NT2/D1 (cell line): ENCODE measurements at regions not wholly inside any gene's neighbourhood (a gene's known extent, or its start where the extent isn't known, plus 50 kb on each side); places are given as distances from the start of the nearest gene placed in this dataset.

Experiments used
- DNase-seq: peaks from one replicate; pipeline ENCODE4 v3.0.0-alpha.2; 2011; ENCODE audit warnings: low read depth, low spot score
- H3K27me3 ChIP-seq: 2 replicates; pipeline ENCODE4 v1.6.0; 2011; ENCODE audit warnings: mild to moderate bottlenecking; ENCODE audit not compliant: insufficient read length, insufficient read depth
- H3K36me3 ChIP-seq: 2 replicates; pipeline ENCODE4 v1.6.1; 2011; ENCODE audit warnings: mild to moderate bottlenecking, low read length, mixed read lengths; ENCODE audit not compliant: insufficient read depth, insufficient read length
- H3K4me1 ChIP-seq: 2 replicates; pipeline ENCODE4 v1.5.1; 2011; ENCODE audit not compliant: insufficient read depth, insufficient read length
- H3K4me3 ChIP-seq: 2 replicates; pipeline ENCODE4 v1.5.1; 2011; ENCODE audit warnings: low read depth; ENCODE audit not compliant: insufficient read length
- H3K9ac ChIP-seq: 2 replicates; pipeline ENCODE4 v1.6.0; 2011; ENCODE audit warnings: low read depth; ENCODE audit not compliant: insufficient read length
- H3K9me3 ChIP-seq: 2 replicates; pipeline ENCODE4 v1.5.1; 2011; ENCODE audit warnings: mild to moderate bottlenecking, low read length; ENCODE audit not compliant: insufficient read depth
- SUZ12 ChIP-seq: IDR thresholded peaks from 2 replicates; pipeline ENCODE4 v1.6.1; 2011; ENCODE audit not compliant: insufficient read length, insufficient read depth; ENCODE audit errors: extremely low read depth
- YY1 ChIP-seq: IDR thresholded peaks from 2 replicates; pipeline ENCODE4 v1.6.1; 2011; ENCODE audit not compliant: insufficient read length, insufficient read depth
- ZNF274 ChIP-seq: IDR thresholded peaks from 2 replicates; pipeline ENCODE4 v1.6.1; 2011; ENCODE audit warnings: mild to moderate bottlenecking, low read depth, low read length

DNA sequence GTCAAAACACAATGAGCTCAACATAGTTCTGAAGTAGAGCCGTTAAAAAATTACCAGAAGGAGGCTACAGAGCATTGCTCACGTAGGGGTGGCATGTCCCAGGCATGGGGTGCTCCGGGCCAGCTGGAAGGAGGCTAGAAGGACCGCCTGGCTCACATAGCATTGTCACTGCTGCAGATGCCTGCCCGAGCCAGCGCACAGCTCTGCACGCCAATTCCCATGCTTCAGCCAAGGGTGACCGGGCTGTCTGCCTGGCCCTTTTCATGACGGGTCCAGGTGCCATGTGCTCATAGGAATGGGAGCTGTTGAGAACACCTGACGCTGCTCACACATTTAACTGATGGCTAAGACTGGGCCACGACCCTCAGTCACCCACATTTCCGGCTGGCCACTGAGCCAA is 228.9 kb upstream of the FOXF1 start:
- Histone ChIP-seq H3K27me3 (peaks cover 23% of the 10 kb centered on the region), H3K4me3 (no peak overlapping the region), H3K36me3 (no peaks in the 10 kb centered on the region), H3K4me1 (peaks cover 9% of the 10 kb centered on the region), H3K9me3 (peaks cover 7% of the 10 kb centered on the region; the same call in 1 of the 2 replicates), H3K9ac (no peak overlapping the region)
- no peak for TF ChIP-seq SUZ12
- no peak for DNase-seq

GRCh38 chr16:86283944-86284343 is 226.4 kb upstream of the FOXF1 start:
- no peaks in the 10 kb centered on the region for H3K9me3 ChIP-seq
- H3K36me3 ChIP-seq, result no peaks in the 10 kb centered on the region
- peaks cover 48% of the 10 kb centered on the region for H3K27me3 ChIP-seq
- no peak for DNase-seq
- H3K4me1 ChIP-seq, result peaks cover 16% of the 10 kb centered on the region
- no peak for TF ChIP-seq YY1
- TF ChIP-seq SUZ12, result no peak
- TF ChIP-seq ZNF274, result no peak
- no peak overlapping the region for H3K4me3 ChIP-seq
- H3K9ac ChIP-seq, result no peak overlapping the region

DNA sequence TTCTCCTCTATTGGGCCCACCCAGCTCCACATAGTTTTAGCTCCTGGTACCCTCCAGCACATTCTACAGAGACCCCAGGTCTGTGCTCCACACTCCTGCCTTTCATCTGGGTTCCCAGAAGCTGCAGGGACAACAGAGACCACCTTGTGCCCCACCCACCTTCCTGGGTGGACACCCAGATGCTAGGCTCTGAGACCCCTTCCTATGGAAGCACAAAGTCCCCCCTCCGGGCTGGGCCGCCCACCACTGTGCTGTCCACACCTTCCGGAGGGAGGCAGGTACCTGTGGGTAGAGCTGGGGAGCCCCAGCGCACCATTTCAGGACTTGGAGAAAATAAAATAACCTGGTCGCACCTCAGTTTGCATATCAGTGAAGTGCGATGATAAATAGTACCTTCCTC is 224.9 kb upstream of the FOXF1 start:
- peaks cover 63% of the 10 kb centered on the region for H3K27me3 ChIP-seq
- TF ChIP-seq SUZ12 (no peak), ZNF274 (no peak), YY1 (no peak)
- DNase-seq, result no peak

DNA sequence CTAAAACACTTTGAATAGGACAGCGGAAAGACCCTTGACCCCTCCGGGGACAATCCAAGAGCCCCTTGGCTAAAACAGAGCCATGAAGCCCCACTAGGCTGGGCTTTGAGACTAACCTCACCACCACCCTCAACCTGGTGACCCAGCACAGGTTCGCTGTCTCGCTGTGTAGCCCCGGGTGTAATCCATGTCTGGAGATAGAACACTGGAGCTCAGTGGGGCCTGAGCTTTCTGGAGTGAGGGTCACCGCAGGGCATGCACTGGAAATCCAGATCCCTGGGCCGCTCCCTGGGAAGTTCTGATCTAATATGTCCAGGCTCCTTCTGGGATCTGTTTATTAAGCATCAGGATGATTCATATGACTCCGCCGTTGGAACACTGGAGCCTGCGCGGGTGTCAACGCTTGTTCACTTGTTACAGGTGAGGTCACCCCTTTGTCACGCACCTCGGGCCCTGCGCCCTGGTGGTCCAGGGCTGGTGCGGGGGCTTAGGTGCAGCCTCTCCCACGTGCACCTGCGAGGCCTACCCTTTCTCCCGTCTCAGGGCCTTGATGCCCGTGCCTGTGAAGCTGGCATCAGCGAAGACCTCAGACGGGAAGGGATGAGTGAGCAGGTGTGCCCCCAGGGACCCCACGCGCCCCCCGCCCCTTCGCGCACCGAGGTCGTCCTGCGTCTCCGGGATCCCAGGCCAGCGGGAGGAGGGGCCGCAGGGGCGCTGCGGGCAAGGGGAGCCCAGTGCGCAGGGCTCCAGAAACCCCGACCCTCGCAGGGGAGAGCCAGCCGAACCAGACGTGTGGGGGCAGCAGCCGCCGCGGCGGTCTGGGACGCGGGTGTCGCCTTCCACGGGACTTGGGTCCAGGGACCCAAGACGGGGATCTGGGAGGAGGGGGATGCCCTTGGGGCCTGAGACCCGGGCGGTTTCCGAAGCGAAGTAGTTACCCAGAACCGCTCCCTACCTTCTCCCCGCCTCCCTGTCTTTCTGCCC is 224.1 kb upstream of the FOXF1 start:
- Histone ChIP-seq H3K4me1 (peaks cover 16% of the 10 kb centered on the region), H3K9me3 (no peaks in the 10 kb centered on the region), H3K36me3 (no peaks in the 10 kb centered on the region), H3K9ac (peak overlapping the region; percentile 79), H3K4me3 (peak overlapping the region; percentile 51), H3K27me3 (peaks cover 71% of the 10 kb centered on the region)
- peak; percentile 75 for TF ChIP-seq SUZ12
- no peak for TF ChIP-seq YY1
- no peak for TF ChIP-seq ZNF274
- DNase-seq, result no peak

More for the DNA sequence above, 224.9 kb upstream of the FOXF1 start:
- Histone ChIP-seq H3K36me3 (no peaks in the 10 kb centered on the region), H3K4me1 (peaks cover 16% of the 10 kb centered on the region), H3K9ac (no peak overlapping the region), H3K4me3 (no peak overlapping the region), H3K9me3 (no peaks in the 10 kb centered on the region)

DNA sequence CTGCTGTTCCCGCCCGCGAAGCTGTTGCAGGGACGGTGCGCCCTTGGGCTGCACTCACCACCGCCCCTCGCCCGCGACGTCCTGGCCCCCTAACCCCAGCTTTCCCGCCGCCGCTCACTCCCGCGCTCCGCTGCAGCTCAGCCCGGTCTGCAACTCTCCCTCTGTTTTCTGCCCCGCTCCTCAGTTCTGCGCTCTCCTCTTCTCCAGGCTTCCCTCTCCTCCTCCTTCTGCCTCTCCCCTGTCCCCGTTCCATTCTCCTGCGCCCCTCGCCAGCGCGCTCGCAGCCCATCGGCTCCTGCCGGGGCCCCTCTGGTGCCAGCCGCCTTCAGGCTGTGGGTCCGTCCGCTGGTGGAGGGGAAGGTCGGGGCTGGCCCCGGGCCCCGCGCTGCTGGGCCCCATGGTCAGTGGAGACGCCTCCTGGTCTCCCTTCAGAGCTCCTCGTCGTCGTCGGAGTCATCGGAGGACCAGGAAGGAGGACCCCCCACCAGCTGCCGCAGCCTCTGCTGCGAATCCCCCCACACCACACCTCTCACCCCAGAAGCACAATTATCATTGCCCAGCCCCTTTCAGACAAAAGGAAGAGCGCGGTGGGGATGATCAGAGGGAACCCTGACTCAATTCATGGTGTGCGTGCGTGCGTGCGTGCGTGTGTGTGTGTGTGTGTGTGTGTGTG is 223.2 kb upstream of the FOXF1 start:
- DNase-seq, result no peak
- Histone ChIP-seq H3K4me1 (peaks cover 15% of the 10 kb centered on the region), H3K4me3 (peak overlapping the region; percentile 51), H3K9me3 (no peaks in the 10 kb centered on the region), H3K36me3 (no peaks in the 10 kb centered on the region), H3K27me3 (peaks cover 72% of the 10 kb centered on the region), H3K9ac (peak overlapping the region; percentile 79)
- TF ChIP-seq YY1 (no peak), SUZ12 (no peak), ZNF274 (no peak)

DNA sequence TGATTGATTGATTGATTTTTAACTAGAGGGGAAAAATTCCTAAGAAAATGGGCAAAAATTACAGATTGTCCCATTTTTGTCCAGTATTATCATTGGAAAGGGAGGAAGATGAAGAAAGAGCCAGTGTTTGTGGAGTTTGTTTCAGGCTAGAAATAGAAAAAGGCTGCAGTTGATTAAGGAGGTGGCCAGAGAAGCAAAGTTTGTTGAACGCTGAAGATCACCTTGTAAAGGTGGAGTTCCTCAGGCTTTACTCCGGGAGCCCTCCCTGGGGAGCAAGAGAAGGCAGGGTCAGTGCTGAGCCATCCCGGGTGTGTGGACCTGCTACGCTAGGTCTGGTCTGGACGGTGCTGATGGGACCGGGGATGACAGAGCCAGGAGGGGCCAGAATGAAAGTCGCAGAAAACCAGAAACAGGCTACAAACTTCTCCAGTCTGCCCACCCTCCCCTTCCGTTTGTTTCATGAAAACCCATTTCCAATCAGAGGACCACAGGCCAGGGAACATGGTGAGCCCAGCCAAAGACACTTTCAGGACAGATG is 222.6 kb upstream of the FOXF1 start:
- Histone ChIP-seq H3K9ac (peak overlapping the region; percentile 79), H3K27me3 (peaks cover 78% of the 10 kb centered on the region), H3K9me3 (no peaks in the 10 kb centered on the region), H3K4me1 (peaks cover 14% of the 10 kb centered on the region), H3K4me3 (peak overlapping the region; percentile 51), H3K36me3 (no peaks in the 10 kb centered on the region)
- no peak for DNase-seq
- TF ChIP-seq SUZ12 (peak; percentile 48), YY1 (no peak)
